ENCODE measurements at regions not wholly inside any gene's neighbourhood (a gene's known extent, or its start where the extent isn't known, plus 50 kb on each side); places are given as distances from the start of the nearest gene placed in this dataset.

GRCh38 chr6:165077876-165078275, 231.5 kb downstream of the C6orf118 start:
- H3K9me3 ChIP-seq, result no peaks in the 10 kb centered on the region
- no peak overlapping the region for H3K4me3 ChIP-seq
- H3K27ac ChIP-seq, result no peak overlapping the region
- no peak for ATAC-seq
- no peak for DNase-seq
- TF ChIP-seq CTCF (IDR thresholded peaks at IDR 0.05), result no peak
- no peaks in the 10 kb centered on the region for H3K27me3 ChIP-seq
- H3K4me1 ChIP-seq, result no peaks in the 10 kb centered on the region
- H3K36me3 ChIP-seq, result no peaks in the 10 kb centered on the region
- intact Hi-C loops (cut with DNase I), result no loop called here

DNA sequence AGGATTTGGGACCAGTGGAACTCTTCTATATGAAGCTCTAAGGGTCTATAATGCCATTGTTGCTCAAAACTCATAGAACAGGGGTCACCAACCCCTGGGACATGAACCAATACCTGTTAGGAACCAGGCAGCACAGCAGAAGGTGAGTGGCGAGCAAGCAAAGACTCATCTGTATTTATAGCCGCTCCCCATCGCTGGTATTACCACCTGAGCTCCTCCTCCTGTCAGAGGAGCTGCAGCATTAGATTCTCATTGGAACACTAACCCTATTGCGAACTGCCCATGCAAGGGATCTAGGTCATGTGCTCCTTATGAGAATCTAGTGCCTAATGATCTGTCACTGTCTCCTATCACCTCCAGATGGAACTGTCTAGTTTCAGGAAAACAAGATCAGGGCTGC, 237.5 kb downstream of the C6orf118 start:
- no peaks in the 10 kb centered on the region for H3K27me3 ChIP-seq
- no peak overlapping the region for H3K27ac ChIP-seq
- no peak for DNase-seq
- no peak overlapping the region for H3K4me3 ChIP-seq
- H3K4me1 ChIP-seq, result no peaks in the 10 kb centered on the region
- ATAC-seq, result no peak
- no peak for TF ChIP-seq CTCF (IDR thresholded peaks at IDR 0.05)
- H3K36me3 ChIP-seq, result no peaks in the 10 kb centered on the region
- intact Hi-C loops (cut with DNase I), result no loop called here
- H3K9me3 ChIP-seq, result no peaks in the 10 kb centered on the region

GRCh38 chr6:165060720-165061119, 248.7 kb downstream of the C6orf118 start:
- Histone ChIP-seq H3K27me3 (no peaks in the 10 kb centered on the region), H3K9me3 (no peaks in the 10 kb centered on the region), H3K4me3 (no peak overlapping the region), H3K4me1 (no peaks in the 10 kb centered on the region), H3K27ac (no peak overlapping the region), H3K36me3 (no peaks in the 10 kb centered on the region)
- DNase-seq (no peak), ATAC-seq (no peak)
- intact Hi-C loops (cut with DNase I), result no loop called here
- TF ChIP-seq CTCF (IDR thresholded peaks at IDR 0.05), result no peak

- Histone ChIP-seq H3K27ac (no peak overlapping the region), H3K27me3 (no peaks in the 10 kb centered on the region), H3K36me3 (no peaks in the 10 kb centered on the region), H3K9me3 (no peaks in the 10 kb centered on the region), H3K4me1 (no peaks in the 10 kb centered on the region), H3K4me3 (no peak overlapping the region)
- intact Hi-C loops (cut with DNase I), result no loop called here
- TF ChIP-seq CTCF (IDR thresholded peaks at IDR 0.05), result no peak
- DNase-seq, result no peak
- ATAC-seq, result no peak
Observed at GRCh38 chr6:165059032-165059431, 250.4 kb downstream of the C6orf118 start.

GRCh38 chr6:165056292-165056691, 253.1 kb downstream of the C6orf118 start:
- Histone ChIP-seq H3K4me3 (no peak overlapping the region), H3K4me1 (no peaks in the 10 kb centered on the region), H3K36me3 (no peaks in the 10 kb centered on the region), H3K27ac (no peak overlapping the region), H3K9me3 (no peaks in the 10 kb centered on the region), H3K27me3 (no peaks in the 10 kb centered on the region)
- intact Hi-C loops (cut with DNase I), result no loop called here
- no peak for TF ChIP-seq CTCF (IDR thresholded peaks at IDR 0.05)
- DNase-seq, result no peak
- no peak for ATAC-seq

GRCh38 chr6:165055231-165055630, 254.2 kb downstream of the C6orf118 start:
- Histone ChIP-seq H3K9me3 (peaks cover under 1% of the 10 kb centered on the region), H3K4me3 (no peak overlapping the region), H3K27ac (no peak overlapping the region), H3K4me1 (no peaks in the 10 kb centered on the region), H3K36me3 (no peaks in the 10 kb centered on the region), H3K27me3 (no peaks in the 10 kb centered on the region)
- no peak for DNase-seq
- TF ChIP-seq CTCF (IDR thresholded peaks at IDR 0.05), result no peak
- intact Hi-C loops (cut with DNase I), result no loop called here
- no peak for ATAC-seq
